Trophoblast cell (in vitro differentiated cells and primary cell): ENCODE measurements at regions not wholly inside any gene's neighbourhood (a gene's known extent, or its start where the extent isn't known, plus 50 kb on each side); places are given as distances from the start of the nearest gene placed in this dataset.
A peak's percentile ranks its signal among the peaks of the same experiment; 100 is the strongest.

Source experiments
- DNase-seq, 2 donors: peaks; one replicate each; pipeline ENCODE4 v3.0.0-alpha.2; 2016
- H2AFZ ChIP-seq: 2 replicates; pipeline ENCODE4 v1.6.1; 2013; ENCODE audit warnings: low read length, moderate library complexity, mild to moderate bottlenecking; ENCODE audit not compliant: insufficient read depth, poor library complexity
- H2AK5ac ChIP-seq: 2 replicates; pipeline ENCODE4 v1.6.1; 2013; ENCODE audit warnings: mild to moderate bottlenecking, low read length
- H2BK120ac ChIP-seq: 2 replicates; pipeline ENCODE4 v1.6.1; 2013; ENCODE audit warnings: low read length, mild to moderate bottlenecking, moderate library complexity; ENCODE audit not compliant: insufficient read depth, poor library complexity
- H2BK12ac ChIP-seq: 2 replicates; pipeline ENCODE4 v1.6.1; 2013; ENCODE audit warnings: mild to moderate bottlenecking, low read length, moderate library complexity
- H2BK5ac ChIP-seq: 2 replicates; pipeline ENCODE4 v1.6.1; 2013; ENCODE audit warnings: low read length, low read depth, moderate library complexity, mild to moderate bottlenecking; ENCODE audit not compliant: poor library complexity
- H3K14ac ChIP-seq: 2 replicates; pipeline ENCODE4 v1.6.1; 2013; ENCODE audit warnings: mild to moderate bottlenecking, low read length
- H3K18ac ChIP-seq: 2 replicates; pipeline ENCODE4 v1.6.1; 2013; ENCODE audit warnings: mild to moderate bottlenecking, low read length
- H3K23ac ChIP-seq: 2 replicates; pipeline ENCODE4 v1.6.1; 2013; ENCODE audit warnings: low read length
- H3K27ac ChIP-seq: 2 replicates; pipeline ENCODE4 v1.5.1; 2013; ENCODE audit warnings: low read depth, mild to moderate bottlenecking, inconsistent platforms, low read length, moderate library complexity
- H3K27me3 ChIP-seq: 2 replicates; pipeline ENCODE4 v1.6.1; 2013; ENCODE audit warnings: inconsistent platforms, mild to moderate bottlenecking, low read length, moderate library complexity; ENCODE audit not compliant: insufficient read depth
- H3K36me3 ChIP-seq, 2 experiments: 1 replicate in 1 of 2; 2 replicates in 1 of 2; pipeline ENCODE4 v1.6.1; 2013; ENCODE audit warnings: low read length in 2 of 2, mild to moderate bottlenecking in 2 of 2, moderate library complexity in 1 of 2; ENCODE audit not compliant: insufficient read depth in 2 of 2, control insufficient read depth in 1 of 2
- H3K4ac ChIP-seq: 2 replicates; pipeline ENCODE4 v1.6.1; 2013; ENCODE audit warnings: low read depth, mild to moderate bottlenecking, low read length, moderate library complexity
- H3K4me1 ChIP-seq, 2 experiments: 1 replicate in 1 of 2; 2 replicates in 1 of 2; pipeline ENCODE4 v1.6.1; 2013; ENCODE audit warnings: low read length in 2 of 2, mild to moderate bottlenecking in 2 of 2, moderate library complexity in 1 of 2; ENCODE audit not compliant: insufficient read depth in 2 of 2, control insufficient read depth in 1 of 2
- H3K4me2 ChIP-seq: 2 replicates; pipeline ENCODE4 v1.6.1; 2013; ENCODE audit warnings: inconsistent platforms, mild to moderate bottlenecking, low read length, moderate library complexity
- H3K4me3 ChIP-seq: 2 replicates; pipeline ENCODE4 v1.5.1; 2013; ENCODE audit warnings: mild to moderate bottlenecking, low read depth, low read length, inconsistent platforms
- H3K79me1 ChIP-seq: one replicate; pipeline ENCODE4 v1.6.1; 2013; ENCODE audit warnings: low read length
- H3K79me2 ChIP-seq: 2 replicates; pipeline ENCODE4 v1.6.1; 2013; ENCODE audit warnings: low read length, mild to moderate bottlenecking; ENCODE audit not compliant: control insufficient read depth, insufficient read depth, poor library complexity
- H3K9ac ChIP-seq: 2 replicates; pipeline ENCODE4 v1.6.1; 2013; ENCODE audit warnings: mild to moderate bottlenecking, low read length
- H3K9me3 ChIP-seq: 2 replicates; pipeline ENCODE4 v1.6.1; 2013; ENCODE audit warnings: low read depth, mild to moderate bottlenecking, control low read depth, inconsistent platforms, low read length; ENCODE audit not compliant: insufficient read depth
- H4K12ac ChIP-seq: 2 replicates; pipeline ENCODE4 v1.6.1; 2013; ENCODE audit warnings: low read depth, mild to moderate bottlenecking, low read length, moderate library complexity
- H4K8ac ChIP-seq: 2 replicates; pipeline ENCODE4 v1.6.1; 2013; ENCODE audit warnings: low read depth, mild to moderate bottlenecking, low read length, moderate library complexity
- H4K91ac ChIP-seq: one replicate; pipeline ENCODE4 v1.6.1; 2013; ENCODE audit warnings: low read depth, mild to moderate bottlenecking, low read length, moderate library complexity
- WGBS: extraction: QIAGEN DNeasy Blood & Tissue Kit; methylation state at CpG from one replicate; pipeline ENCODE4 v1.1.7; 2013; ENCODE audit warnings: missing lambda C conversion rate; ENCODE audit not compliant: insufficient read length, insufficient coverage; ENCODE audit errors: extremely low coverage; 5-methylcytosine and 5-hydroxymethylcytosine counted together

DNA sequence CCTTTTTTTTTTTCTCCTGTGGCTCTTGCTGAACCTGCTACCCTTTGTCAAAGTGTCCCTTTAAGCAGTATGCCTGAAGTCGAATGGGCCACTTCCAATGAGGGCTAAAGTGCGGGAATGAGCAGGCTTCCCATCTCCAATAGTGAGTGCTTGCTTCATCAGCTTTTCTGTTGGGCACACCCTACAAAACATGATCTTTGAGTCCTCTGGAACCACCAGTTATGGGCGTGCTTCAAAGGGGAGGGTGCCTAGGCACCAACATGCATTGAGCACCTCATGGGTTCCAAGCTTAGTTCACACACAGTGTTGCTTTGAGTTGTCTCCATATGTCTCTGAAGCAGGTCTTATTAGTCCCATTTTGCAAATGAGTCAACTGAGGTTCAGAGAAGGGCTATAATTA is 132.8 kb upstream of the CPEB4 start:
- no peaks in the 10 kb centered on the region for H3K9me3 ChIP-seq
- H3K79me2 ChIP-seq: no peaks in the 10 kb centered on the region
- H3K14ac ChIP-seq: no peak overlapping the region
- no peaks in the 10 kb centered on the region for H3K36me3 ChIP-seq
- peak overlapping the region; percentile 17 for H3K23ac ChIP-seq
- no peak overlapping the region for H4K8ac ChIP-seq
- no CpG with 5 or more reads among the region's 3 CpGs for WGBS
- peaks cover 5 to 10% of the 10 kb centered on the region in 2 experiments for H3K4me1 ChIP-seq
- no peak for DNase-seq
- no peak overlapping the region for H4K91ac ChIP-seq
- H3K27me3 ChIP-seq: no peaks in the 10 kb centered on the region
- H3K27ac ChIP-seq: no peak overlapping the region
- H2AFZ ChIP-seq: no peak overlapping the region
- no peak overlapping the region for H3K4me3 ChIP-seq
- no peak overlapping the region for H4K12ac ChIP-seq
- no peak overlapping the region for H3K9ac ChIP-seq
- H3K18ac ChIP-seq: no peak overlapping the region
- no peak overlapping the region for H2BK5ac ChIP-seq
- H2BK120ac ChIP-seq: no peak overlapping the region
- H3K4ac ChIP-seq: no peak overlapping the region
- H2AK5ac ChIP-seq: no peak overlapping the region
- H3K4me2 ChIP-seq: no peak overlapping the region
- no peak overlapping the region for H2BK12ac ChIP-seq
- H3K79me1 ChIP-seq: peaks cover 3% of the 10 kb centered on the region

DNA sequence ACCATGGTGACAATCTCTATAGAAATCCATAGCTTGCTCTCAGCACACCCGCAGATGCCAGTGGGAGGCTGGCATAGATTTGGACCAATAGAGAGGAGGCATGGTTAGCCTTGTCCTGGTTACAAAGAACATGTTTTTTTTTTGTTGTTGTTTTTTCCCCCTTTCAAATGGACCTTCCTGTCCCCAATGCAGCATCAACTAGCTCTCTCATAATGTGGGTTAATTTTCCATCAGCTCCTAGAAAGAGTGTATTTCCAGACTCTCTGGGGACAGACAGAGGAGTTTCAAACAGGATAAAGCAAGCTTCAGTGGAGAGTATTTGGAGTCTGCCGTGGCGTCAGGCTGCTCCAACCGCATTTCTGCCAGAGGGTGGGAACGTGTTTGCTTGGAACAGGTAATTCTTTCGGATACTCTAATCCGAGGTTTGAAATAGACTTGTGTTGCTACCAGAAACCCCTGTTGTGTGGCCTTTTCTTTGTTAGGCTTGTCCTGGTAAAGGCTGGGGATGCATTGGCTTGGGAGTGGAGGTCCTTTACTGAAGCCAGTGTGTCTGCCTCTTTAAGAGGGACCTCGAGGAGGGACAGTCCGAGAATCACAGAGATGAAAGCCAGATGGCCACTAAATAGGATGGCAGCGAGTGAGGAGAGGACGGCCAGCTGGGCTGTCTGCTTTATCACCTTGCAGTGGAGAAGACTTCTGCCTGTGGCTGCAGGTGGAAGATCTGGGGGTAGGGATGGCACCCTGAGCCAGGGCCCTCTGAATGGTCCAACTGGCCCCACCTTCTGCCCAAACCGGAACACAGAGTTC is 130.5 kb upstream of the CPEB4 start:
- Histone ChIP-seq H4K12ac (no peak overlapping the region), H3K4me3 (no peak overlapping the region), H2BK5ac (no peak overlapping the region), H3K27ac (no peak overlapping the region), H4K91ac (no peak overlapping the region), H3K14ac (no peak overlapping the region), H3K9ac (no peak overlapping the region), H4K8ac (no peak overlapping the region), H3K4ac (no peak overlapping the region), H3K18ac (no peak overlapping the region), H3K79me1 (peaks cover 5% of the 10 kb centered on the region), H3K36me3 (no peaks in the 10 kb centered on the region), H3K23ac (no peak overlapping the region), H3K27me3 (no peaks in the 10 kb centered on the region), H2BK120ac (no peak overlapping the region), H2AK5ac (no peak overlapping the region), H3K4me2 (no peak overlapping the region), H2BK12ac (peak overlapping the region; percentile 27), H3K79me2 (no peaks in the 10 kb centered on the region), H2AFZ (no peak overlapping the region), H3K4me1 (peaks cover 11 to 15% of the 10 kb centered on the region in 2 experiments), H3K9me3 (no peaks in the 10 kb centered on the region)
- WGBS: no CpG with 5 or more reads among the region's 12 CpGs
- no peak for DNase-seq

DNA sequence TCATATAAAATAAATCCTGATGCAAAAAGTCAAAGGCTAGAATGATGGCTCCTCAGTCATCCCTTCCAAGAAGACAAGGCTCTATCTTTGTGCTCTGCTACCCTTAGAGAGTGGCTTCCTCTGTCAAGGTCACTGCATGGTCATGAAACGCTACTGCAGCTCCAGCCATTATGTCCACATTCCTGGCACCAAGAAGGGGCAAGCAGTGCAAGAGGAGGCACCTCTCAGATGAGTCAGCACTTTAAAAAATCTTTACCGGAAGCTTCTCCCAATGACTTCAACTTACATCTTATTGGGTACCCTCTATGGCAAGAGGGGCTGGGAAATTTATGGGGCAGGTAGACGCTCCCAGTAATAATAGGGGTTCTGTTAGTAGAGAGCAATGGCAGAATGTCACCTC is 129.5 kb upstream of the CPEB4 start:
- H3K27me3 ChIP-seq: no peaks in the 10 kb centered on the region
- H3K23ac ChIP-seq: no peak overlapping the region
- DNase-seq: no peak
- H3K27ac ChIP-seq: no peak overlapping the region
- no peak overlapping the region for H2BK12ac ChIP-seq
- no peak overlapping the region for H3K4me2 ChIP-seq
- H3K4ac ChIP-seq: no peak overlapping the region
- no peak overlapping the region for H3K9ac ChIP-seq
- no peak overlapping the region for H2BK5ac ChIP-seq
- WGBS: no CpG with 5 or more reads among the region's 3 CpGs
- no peaks in the 10 kb centered on the region for H3K79me2 ChIP-seq
- H2AK5ac ChIP-seq: no peak overlapping the region
- H2BK120ac ChIP-seq: no peak overlapping the region
- no peak overlapping the region for H4K12ac ChIP-seq
- peaks cover 3% of the 10 kb centered on the region for H3K79me1 ChIP-seq
- H3K9me3 ChIP-seq: no peaks in the 10 kb centered on the region
- no peak overlapping the region for H4K91ac ChIP-seq
- no peak overlapping the region for H4K8ac ChIP-seq
- no peak overlapping the region for H3K18ac ChIP-seq
- no peaks in the 10 kb centered on the region for H3K36me3 ChIP-seq
- H2AFZ ChIP-seq: no peak overlapping the region
- H3K14ac ChIP-seq: no peak overlapping the region
- peaks cover 13 to 15% of the 10 kb centered on the region in 2 experiments for H3K4me1 ChIP-seq
- H3K4me3 ChIP-seq: no peak overlapping the region

DNA sequence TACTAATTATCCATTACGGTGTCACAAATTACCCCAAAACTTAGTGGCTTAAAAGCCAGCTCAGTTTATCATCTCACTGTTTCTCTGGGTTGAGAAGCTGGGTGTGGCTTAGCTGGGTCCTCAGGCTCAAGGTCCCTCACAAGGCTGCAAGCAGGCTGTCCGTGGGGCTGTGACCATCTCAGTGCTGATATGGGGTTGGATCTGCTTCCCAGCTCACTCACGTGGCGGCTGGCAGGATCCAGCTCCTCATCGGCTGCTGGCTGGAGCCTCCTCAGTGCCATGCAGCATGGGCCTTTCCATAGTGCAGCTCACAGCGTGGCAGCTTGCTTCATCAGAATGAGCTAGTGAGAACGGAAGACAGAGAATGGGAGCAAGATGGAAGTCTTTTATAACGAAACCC is 128.5 kb upstream of the CPEB4 start:
- H3K36me3 ChIP-seq: no peaks in the 10 kb centered on the region
- H3K79me2 ChIP-seq: no peaks in the 10 kb centered on the region
- no peaks in the 10 kb centered on the region for H3K27me3 ChIP-seq
- no peak overlapping the region for H3K4me3 ChIP-seq
- WGBS: no CpG with 5 or more reads among the region's 8 CpGs
- H4K8ac ChIP-seq: no peak overlapping the region
- no peak overlapping the region for H3K23ac ChIP-seq
- no peak overlapping the region for H3K4ac ChIP-seq
- H3K27ac ChIP-seq: no peak overlapping the region
- H2BK12ac ChIP-seq: peak overlapping the region; percentile 41
- H2AFZ ChIP-seq: no peak overlapping the region
- H3K4me2 ChIP-seq: no peak overlapping the region
- no peak overlapping the region for H4K12ac ChIP-seq
- H2AK5ac ChIP-seq: no peak overlapping the region
- H3K18ac ChIP-seq: no peak overlapping the region
- H2BK120ac ChIP-seq: no peak overlapping the region
- H3K9ac ChIP-seq: no peak overlapping the region
- peaks cover 13 to 18% of the 10 kb centered on the region in 2 experiments for H3K4me1 ChIP-seq
- no peak overlapping the region for H3K14ac ChIP-seq
- no peak overlapping the region for H2BK5ac ChIP-seq
- no peaks in the 10 kb centered on the region for H3K9me3 ChIP-seq
- no peak overlapping the region for H4K91ac ChIP-seq
- no peak for DNase-seq
- H3K79me1 ChIP-seq: peaks cover 8% of the 10 kb centered on the region
